ENCODE measurements at regions not wholly inside any gene's neighbourhood (a gene's known extent, or its start where the extent isn't known, plus 50 kb on each side); places are given as distances from the start of the nearest gene placed in this dataset.

GRCh38 chr13:81302677-81303076 is 961.8 kb upstream of the SPRY2 start:
- BruUV-seq (replicated peaks) = no TSS peak
- H3K27ac Mint-ChIP-seq (ENCODE audit: low read depth, unreplicated experiment) = peak overlapping the region; percentile 70
- no peaks in the 10 kb centered on the region for H3K36me3 Mint-ChIP-seq (ENCODE audit: insufficient read depth, unreplicated experiment)
- POLR2A ChIA-PET = interaction anchor here (0.6 kb wide), 1 partner anchor 32 kb away, joined by 3 read pairs; no protein-coding TSS in a partner anchor
- H3K9me3 Mint-ChIP-seq (ENCODE audit: unreplicated experiment) = no peaks in the 10 kb centered on the region
- H3K4me3 Mint-ChIP-seq (ENCODE audit: unreplicated experiment) = no peak overlapping the region
- no peak for TF ChIP-seq CTCF (IDR thresholded peaks at IDR 0.05; ENCODE audit: unreplicated experiment)
- CTCF ChIA-PET = interaction anchor here (0.6 to 0.7 kb wide), 2 partner anchors 103 to 320 kb away, joined by 3 read pairs; no protein-coding TSS in a partner anchor
- peaks cover 11% of the 10 kb centered on the region for H3K4me1 Mint-ChIP-seq (ENCODE audit: insufficient read depth, unreplicated experiment)
- no peaks in the 10 kb centered on the region for H3K27me3 Mint-ChIP-seq (ENCODE audit: insufficient read depth, unreplicated experiment)
- intact Hi-C loops (cut with micrococcal nuclease) = no loop called here
- peak; percentile 8 for DNase-seq (ENCODE audit: unreplicated experiment)

- no peak for TF ChIP-seq CTCF (IDR thresholded peaks at IDR 0.05; ENCODE audit: unreplicated experiment)
- intact Hi-C loops (cut with micrococcal nuclease) = no loop called here
- Mint-ChIP-seq H3K4me3 (ENCODE audit: unreplicated experiment) (no peak overlapping the region), H3K27me3 (ENCODE audit: insufficient read depth, unreplicated experiment) (no peaks in the 10 kb centered on the region), H3K27ac (ENCODE audit: low read depth, unreplicated experiment) (no peak overlapping the region), H3K4me1 (ENCODE audit: insufficient read depth, unreplicated experiment) (peaks cover 11% of the 10 kb centered on the region), H3K36me3 (ENCODE audit: insufficient read depth, unreplicated experiment) (no peaks in the 10 kb centered on the region), H3K9me3 (ENCODE audit: unreplicated experiment) (no peaks in the 10 kb centered on the region)
- DNase-seq (ENCODE audit: unreplicated experiment) = no peak
- ChIA-PET CTCF (no interaction called here), POLR2A (no interaction called here)
- BruUV-seq (replicated peaks) = no TSS peak
Observed at GRCh38 chr13:81302125-81302524, 961.2 kb upstream of the SPRY2 start.

- Mint-ChIP-seq H3K27me3 (ENCODE audit: insufficient read depth, unreplicated experiment) (no peaks in the 10 kb centered on the region), H3K27ac (ENCODE audit: low read depth, unreplicated experiment) (no peak overlapping the region), H3K9me3 (ENCODE audit: unreplicated experiment) (no peaks in the 10 kb centered on the region), H3K36me3 (ENCODE audit: insufficient read depth, unreplicated experiment) (no peaks in the 10 kb centered on the region), H3K4me3 (ENCODE audit: unreplicated experiment) (no peak overlapping the region), H3K4me1 (ENCODE audit: insufficient read depth, unreplicated experiment) (no peaks in the 10 kb centered on the region)
- BruUV-seq (replicated peaks) = no TSS peak
- POLR2A ChIA-PET = interaction anchor here (0.6 kb wide), 1 partner anchor 35 kb away, joined by 5 read pairs; no protein-coding TSS in a partner anchor
- intact Hi-C loops (cut with micrococcal nuclease) = no loop called here
- no peak for TF ChIP-seq CTCF (IDR thresholded peaks at IDR 0.05; ENCODE audit: unreplicated experiment)
- no peak for DNase-seq (ENCODE audit: unreplicated experiment)
- CTCF ChIA-PET = no interaction called here
Observed at GRCh38 chr13:81295177-81295576, 954.3 kb upstream of the SPRY2 start.

- ChIA-PET CTCF (no interaction called here), POLR2A (interaction anchor here (0.6 to 0.8 kb wide), 2 partner anchors 134 to 764 kb away, joined by 3 to 4 read pairs; no protein-coding TSS in a partner anchor)
- no peaks in the 10 kb centered on the region for H3K4me1 Mint-ChIP-seq (ENCODE audit: insufficient read depth, unreplicated experiment)
- no peak overlapping the region for H3K27ac Mint-ChIP-seq (ENCODE audit: low read depth, unreplicated experiment)
- TF ChIP-seq CTCF (IDR thresholded peaks at IDR 0.05; ENCODE audit: unreplicated experiment) = no peak
- BruUV-seq (replicated peaks) = no TSS peak
- no peak for DNase-seq (ENCODE audit: unreplicated experiment)
- intact Hi-C loops (cut with micrococcal nuclease) = no loop called here
- H3K4me3 Mint-ChIP-seq (ENCODE audit: unreplicated experiment) = no peak overlapping the region
- H3K27me3 Mint-ChIP-seq (ENCODE audit: insufficient read depth, unreplicated experiment) = no peaks in the 10 kb centered on the region
- H3K9me3 Mint-ChIP-seq (ENCODE audit: unreplicated experiment) = no peaks in the 10 kb centered on the region
- H3K36me3 Mint-ChIP-seq (ENCODE audit: insufficient read depth, unreplicated experiment) = no peaks in the 10 kb centered on the region
Observed at GRCh38 chr13:81293594-81294164, 952.8 kb upstream of the SPRY2 start.
